ENCODE measurements at regions not wholly inside any gene's neighbourhood (a gene's known extent, or its start where the extent isn't known, plus 50 kb on each side); places are given as distances from the start of the nearest gene placed in this dataset.
"Not testable (repeated sequence)": the region's sequence is repeated elsewhere in the genome, so short reads cannot be mapped to it uniquely, and the experiment has no call there.

DNA sequence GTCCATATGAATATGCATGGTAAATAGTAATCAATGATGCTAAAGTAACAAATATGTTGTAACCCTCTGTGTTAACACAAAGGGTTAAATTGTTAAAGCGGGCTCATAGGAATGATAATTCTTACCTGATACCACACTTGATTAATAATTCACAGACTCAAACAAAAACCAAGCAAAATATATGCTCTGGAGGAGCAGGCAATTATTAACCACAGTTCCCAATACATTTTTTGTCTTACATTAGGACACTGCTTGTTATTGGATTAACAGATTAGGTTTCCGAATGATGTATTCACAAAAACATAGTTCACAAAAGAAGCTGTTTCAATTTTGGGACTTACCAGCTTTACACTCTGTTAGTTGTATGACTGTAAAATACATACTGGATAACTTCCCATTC lies 300.9 kb upstream of the LRRTM4 start:
- DNase-seq (no peak), ATAC-seq (no peak)
- intact Hi-C loops (cut with micrococcal nuclease), result no loop called here

DNA sequence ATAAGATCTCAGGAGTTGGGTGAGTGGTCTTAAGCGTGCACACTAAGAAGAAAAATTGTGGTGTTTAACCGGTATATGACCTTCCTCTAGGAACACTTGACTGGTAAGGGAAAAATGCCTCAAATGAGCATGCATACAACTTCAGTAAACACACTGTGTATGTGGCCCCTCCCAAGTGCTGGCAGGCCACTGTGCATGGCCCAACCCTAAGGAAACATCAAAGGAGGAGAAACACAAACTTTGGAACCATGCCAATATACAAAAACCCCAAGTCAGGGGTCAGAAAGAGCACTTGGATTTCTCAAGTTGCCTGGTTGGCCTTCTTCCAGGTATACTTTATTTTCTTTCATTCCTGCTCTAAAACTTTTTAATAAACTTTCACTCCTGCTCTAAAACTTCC lies 308.9 kb upstream of the LRRTM4 start:
- ATAC-seq, result no peak
- intact Hi-C loops (cut with micrococcal nuclease), result no loop called here
- DNase-seq, result no peak

DNA sequence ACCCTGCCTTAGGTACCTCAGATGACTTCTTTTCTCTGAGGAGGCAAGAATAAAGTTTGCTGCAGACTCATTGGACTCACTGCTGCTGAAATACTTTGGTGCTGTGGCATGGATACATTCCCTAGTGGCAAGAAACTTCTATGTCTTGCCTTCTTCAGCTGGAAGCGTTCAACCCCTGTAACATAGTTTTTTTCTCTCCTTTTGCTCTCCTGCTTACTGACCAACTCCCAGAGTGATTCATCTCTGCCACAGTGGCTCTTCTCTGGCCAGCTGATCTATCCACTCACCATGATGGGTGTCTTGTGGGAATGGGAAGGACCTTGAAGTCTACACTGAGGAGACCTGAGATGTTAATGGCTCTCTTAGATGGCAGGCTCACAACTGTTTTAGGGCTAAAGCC lies 309.3 kb upstream of the LRRTM4 start:
- no peak for ATAC-seq
- intact Hi-C loops (cut with micrococcal nuclease), result no loop called here
- no peak for DNase-seq

DNA sequence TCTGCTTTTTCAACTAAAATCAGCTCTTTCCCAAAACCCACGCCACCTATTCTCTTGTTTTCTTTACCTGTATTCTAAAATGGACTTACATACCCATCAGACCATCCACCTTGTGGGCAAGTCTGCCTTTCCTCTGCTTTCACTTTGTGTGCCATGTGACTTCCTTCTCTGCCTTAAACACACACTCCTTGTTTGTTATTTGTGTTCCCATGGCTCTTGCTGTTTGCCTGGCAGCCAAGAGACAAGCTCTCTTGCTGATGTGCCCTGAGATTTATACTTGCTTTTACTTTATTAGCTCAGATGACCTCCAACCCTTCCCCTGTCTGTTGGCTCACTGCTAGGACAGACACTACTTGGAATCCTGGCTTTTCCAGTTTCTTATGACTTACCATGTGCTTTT lies 309.7 kb upstream of the LRRTM4 start:
- no peak for ATAC-seq
- DNase-seq, result no peak
- intact Hi-C loops (cut with micrococcal nuclease), result no loop called here

DNA sequence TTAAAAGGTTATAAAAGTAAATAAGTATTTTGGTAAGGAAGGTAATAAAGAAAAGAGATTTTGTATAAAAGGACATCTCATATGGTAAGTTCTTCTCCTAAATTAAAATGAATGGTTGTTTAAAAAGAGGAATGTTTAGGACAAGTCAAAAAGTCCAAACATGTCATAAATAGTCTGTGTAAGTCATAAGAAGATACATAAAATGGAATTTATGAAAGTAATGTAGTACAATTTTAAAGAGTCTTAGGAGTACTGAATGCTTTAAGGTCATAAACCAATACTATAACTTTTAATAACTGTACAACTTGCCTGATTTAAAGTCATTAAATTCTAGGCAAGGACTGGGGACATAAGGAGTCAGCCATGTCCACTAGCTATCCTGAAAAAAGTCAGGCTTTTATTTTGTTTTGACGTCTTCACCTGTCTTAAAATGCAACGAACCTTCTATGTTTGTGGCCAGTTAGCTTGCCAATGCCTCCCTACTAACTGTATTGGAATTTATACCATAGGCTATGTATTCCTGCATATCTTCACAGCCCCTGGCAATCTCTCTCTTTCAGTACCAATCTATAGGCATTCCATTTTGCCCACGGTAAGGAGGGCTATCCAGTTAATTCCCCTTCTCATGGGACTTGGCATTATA lies 312.3 kb upstream of the LRRTM4 start:
- intact Hi-C loops (cut with micrococcal nuclease), result no loop called here
- DNase-seq (no peak), ATAC-seq (no peak)

DNA sequence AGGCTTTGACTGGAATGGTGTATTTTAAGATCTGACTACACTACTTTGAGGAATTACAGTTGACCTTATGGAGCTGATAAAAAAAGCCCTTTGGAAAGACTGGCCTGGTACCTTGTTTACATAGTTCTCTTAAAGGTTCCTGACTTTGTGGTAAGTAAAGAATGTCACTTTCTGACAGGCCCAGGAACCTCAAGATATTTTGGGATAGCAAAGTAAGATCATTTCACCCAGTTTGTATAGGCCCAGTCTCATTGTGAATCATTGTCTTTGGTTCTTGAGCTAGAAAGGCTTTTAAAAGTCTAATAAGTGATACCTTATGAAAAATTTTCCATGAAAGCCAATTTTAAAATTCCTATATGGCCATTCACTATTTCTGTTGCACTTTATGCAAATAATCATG lies 316.3 kb upstream of the LRRTM4 start:
- intact Hi-C loops (cut with micrococcal nuclease), result no loop called here
- no peak for DNase-seq
- no peak for ATAC-seq

DNA sequence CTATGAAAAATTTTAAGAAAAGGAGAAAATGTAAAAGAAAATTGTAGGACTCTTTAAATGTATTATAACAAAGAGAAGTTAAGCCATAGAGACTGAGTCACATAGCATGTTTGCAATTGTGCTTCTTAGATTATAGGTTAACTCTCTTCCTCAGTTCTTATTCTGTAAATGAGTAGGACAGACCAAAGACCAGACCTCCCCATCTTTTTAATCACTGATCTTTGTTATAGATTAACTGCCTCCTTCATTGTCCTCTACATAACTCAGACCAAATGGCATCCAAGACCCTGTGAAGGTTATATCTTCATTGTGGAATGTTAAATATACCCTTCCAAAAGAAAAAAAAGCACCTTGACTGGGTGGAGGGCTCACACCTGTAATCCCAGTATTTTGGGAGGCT lies 316.9 kb upstream of the LRRTM4 start:
- DNase-seq, result no peak
- ATAC-seq, result no peak
- intact Hi-C loops (cut with micrococcal nuclease), result no loop called here

DNA sequence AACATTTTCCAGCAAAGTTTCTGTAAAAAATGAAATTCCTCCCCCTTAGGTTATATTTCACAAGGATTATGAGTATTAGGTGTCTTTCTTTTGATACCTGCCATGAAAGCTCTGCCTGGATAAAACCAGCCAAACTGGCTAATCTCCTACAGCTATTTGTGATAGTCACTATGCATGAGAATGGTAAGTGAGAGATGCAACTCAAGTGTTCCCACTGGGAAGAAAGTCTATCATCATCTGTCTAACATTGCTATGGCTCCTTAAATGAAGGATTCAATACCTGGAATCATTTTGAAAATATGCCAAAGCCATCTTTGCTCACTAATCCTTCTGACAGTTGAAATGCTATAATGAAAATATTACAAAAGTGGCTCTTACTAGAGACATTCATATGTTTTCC lies 339.9 kb upstream of the LRRTM4 start:
- intact Hi-C loops (cut with micrococcal nuclease), result no loop called here
- DNase-seq, result no peak
- ATAC-seq, result no peak

DNA sequence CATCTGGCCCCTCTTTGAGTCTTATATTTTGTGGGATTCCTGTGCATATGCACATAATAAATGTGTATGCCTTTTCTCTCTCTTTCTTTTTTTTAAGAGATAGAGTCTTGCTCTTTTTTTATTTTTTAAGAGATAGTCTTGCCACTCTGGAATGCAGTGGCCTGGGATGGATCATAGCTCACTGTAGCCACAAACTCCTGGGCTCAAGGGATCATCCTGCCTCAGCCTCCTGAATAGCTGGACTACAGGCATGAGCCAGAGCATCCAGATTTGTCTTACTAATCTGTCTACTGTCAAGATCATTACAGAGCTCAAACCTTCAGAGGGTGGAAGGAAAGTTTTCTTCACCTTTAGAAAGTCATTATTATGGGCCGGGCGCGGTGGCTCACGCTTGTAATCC lies 342.2 kb upstream of the LRRTM4 start:
- ATAC-seq (no peak), DNase-seq (no peak)
- intact Hi-C loops (cut with micrococcal nuclease), result no loop called here

DNA sequence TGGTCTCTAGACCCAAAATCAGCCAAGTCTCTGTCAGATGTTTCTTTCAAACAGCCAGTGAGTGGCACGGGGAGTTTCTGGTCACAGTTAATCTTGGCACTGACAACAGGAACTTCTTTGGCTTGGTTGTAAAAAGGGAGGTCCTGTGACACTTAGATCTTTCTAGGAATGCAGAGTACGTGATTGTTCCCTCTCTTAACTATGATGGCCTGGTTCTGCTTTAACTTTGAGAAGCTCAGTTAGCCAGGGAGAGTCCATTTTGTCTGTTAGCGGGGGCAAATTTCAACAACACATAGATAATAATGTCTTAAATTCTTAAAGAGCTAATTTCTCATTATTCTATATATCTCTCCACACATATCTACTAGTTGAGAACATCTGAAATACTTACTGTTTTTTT lies 344.5 kb upstream of the LRRTM4 start:
- intact Hi-C loops (cut with micrococcal nuclease), result no loop called here
- no peak for DNase-seq
- no peak for ATAC-seq

DNA sequence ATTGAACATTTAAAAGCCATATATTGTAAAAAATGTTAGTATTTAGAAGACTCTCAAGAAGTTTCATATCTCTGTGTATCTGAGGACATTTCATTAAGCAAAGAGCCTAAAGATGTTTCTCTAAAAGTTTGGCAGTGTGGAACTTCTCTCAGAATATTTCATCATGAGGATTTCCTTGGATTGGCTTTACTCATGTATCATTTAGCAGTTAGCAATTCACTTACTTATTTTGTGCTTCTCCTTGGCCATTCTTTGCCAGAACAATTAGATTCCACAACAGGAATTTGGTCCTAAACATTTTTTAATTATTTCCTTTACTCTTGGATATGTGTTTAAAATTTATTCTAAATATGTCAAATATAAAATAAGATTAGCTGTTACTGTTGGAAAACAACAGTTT lies 345.0 kb upstream of the LRRTM4 start:
- DNase-seq (no peak), ATAC-seq (no peak)
- intact Hi-C loops (cut with micrococcal nuclease), result no loop called here

DNA sequence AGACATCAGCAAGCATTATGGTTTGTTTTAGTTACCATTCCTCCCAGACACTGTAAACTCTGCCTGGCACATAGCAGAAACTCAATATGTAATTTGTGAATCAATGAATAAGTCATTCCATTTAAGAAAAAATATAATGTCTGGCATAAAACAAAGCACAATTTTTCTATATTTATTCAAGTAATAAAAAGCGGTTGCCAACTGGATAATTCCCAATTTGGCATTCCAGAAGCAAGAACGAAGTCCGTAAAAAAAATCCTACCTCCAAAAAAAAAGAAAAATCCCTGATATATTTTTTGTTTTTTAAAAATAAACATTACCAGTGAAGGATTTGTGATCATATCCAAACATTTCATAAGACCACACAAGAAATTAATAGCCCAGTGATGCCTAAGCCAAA lies 351.3 kb upstream of the LRRTM4 start:
- intact Hi-C loops (cut with micrococcal nuclease), result no loop called here

DNA sequence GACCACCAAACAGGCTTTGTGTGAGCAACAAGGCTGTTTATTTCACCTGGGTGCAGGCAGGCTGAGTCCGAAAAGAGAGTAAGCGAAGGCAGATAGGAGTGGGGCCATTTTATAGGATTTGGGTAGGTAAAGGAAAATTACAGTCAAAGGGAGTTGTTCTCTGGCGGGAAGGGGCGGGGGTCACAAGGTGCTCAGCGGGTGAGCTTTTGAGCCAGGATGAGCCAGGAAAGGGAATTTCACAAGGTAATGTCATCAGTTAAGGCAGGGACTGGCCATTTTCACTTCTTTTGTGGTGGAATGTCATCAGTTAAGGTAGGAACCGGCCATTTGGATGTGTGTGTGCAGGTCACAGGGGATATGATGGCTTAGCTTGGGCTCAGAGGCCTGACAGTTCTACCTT lies 378.0 kb upstream of the LRRTM4 start:
- DNase-seq; intact Hi-C loops (cut with micrococcal nuclease); ATAC-seq: not testable (repeated sequence)

More for the DNA sequence above, 351.3 kb upstream of the LRRTM4 start:
- DNase-seq (no peak), ATAC-seq (no peak)

DNA sequence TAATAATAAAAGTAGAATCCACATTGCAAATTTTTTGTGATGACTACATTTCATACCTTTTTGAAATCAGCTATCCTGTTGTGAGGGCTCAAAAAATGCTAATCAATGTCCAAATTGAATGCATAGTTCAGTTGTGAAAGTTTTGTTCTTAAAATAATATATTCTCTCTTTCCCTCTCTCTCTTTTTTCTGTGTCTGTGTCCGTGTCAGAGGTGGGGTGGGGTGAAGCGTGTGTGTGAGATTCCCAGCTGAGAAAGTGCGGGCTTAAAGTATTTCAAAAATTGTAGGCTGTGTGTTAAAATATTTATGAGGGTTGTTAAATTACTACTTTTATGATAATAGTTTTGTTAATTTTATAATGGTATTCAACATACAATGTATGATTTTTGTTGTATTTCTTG lies 388.0 kb upstream of the LRRTM4 start:
- ATAC-seq (no peak), DNase-seq (no peak)
- intact Hi-C loops (cut with micrococcal nuclease), result no loop called here

DNA sequence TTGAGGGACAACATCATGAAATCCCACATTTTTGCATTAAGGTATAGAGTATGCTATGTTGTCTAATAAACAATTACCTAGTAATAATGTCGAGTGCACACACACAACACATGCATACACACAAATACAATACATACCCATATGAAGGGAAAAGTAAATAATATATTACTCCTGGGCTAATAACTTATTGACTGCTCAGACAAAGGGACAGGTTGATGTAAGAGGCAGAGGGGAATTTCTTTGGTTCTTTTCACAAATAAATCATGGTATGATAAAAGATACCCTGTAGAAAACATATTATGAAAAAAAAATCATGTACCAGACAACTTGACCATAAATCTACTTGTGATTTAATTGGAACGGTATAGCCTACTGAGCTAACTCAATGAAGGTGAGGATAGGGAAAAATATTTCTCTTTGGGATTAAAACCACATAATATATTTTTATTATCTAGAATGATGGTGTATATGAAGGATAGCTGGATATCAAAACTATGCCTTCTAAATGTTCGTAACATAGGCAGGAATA lies 398.7 kb upstream of the LRRTM4 start:
- intact Hi-C loops (cut with micrococcal nuclease), result no loop called here
- no peak for ATAC-seq

DNA sequence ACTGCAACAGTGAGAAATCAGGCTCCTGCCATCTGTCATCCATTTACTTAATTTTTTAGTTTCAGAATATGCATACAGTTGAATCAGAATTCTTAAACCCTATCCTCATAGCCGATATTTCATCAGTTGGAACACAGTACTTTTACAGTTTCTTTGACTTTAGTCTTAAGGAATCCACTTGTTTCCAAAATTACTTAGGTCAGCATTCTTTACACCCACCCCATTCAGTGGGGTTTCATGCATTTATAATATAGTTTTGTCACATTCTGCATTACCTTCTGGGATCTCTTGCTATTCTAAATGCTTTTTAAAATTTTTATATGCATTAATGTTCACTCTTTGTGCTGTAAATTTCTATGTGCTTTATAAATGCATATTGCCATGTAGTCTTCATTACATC lies 400.4 kb upstream of the LRRTM4 start:
- no peak for ATAC-seq
- DNase-seq, result no peak
- intact Hi-C loops (cut with micrococcal nuclease), result no loop called here

More for the DNA sequence above, 398.7 kb upstream of the LRRTM4 start:
- DNase-seq, result no peak

DNA sequence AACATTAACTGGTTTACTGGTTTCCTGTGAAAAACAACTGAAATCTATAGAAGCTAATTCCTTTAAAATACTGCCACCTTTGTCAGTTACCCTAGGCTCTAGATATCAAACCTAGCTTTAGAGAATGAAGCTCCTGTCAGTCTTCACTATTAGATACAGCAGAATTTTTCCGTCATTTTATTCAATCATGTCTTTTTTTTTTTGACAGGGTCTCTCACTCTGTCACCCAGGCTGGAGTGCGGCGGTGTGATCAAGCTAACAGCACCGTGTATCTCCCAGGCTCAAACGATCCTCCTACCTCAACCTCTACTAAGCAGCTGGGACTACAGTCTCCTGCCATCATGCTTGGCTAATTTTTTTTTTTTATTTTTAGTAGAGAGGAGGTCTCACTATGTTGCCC lies 415.2 kb upstream of the LRRTM4 start:
- no peak for DNase-seq
- intact Hi-C loops (cut with micrococcal nuclease), result no loop called here
- ATAC-seq, result no peak

DNA sequence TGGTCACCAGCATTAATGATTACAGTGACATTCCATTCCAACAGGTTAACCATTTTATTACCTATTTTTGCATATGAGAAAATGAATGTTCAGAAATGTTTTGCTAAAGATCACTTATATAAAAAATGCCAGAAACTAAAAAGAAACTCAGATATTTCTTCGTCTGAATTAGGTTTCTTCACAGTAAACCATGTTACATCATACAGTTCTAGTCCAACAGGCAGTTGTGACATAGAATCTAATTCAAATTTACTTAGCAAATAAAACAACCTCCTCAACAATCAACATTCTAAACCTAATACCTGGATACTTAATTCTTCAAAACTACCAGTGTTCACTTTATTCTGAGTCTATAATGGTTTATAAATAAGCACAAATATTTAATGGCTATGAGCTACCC lies 416.3 kb upstream of the LRRTM4 start:
- DNase-seq, result no peak
- intact Hi-C loops (cut with micrococcal nuclease), result no loop called here
- no peak for ATAC-seq

DNA sequence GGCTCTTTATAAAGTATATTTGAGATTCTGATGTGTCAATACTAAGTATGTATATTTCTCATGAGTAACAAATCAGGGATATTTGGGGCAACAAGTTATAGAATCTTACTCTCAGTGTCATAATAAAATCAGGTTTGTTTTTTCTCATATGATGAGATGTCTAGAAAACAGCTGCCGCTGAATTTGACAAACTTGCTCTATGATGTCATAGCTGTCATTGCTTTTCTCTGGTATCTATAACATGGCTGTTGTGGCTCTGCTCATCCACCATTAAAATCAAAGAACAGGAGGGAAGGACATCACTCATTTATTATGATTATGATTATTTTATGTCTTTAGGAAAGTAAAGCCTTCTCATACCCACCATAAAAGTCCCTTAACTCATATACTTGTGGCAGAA lies 417.2 kb upstream of the LRRTM4 start:
- intact Hi-C loops (cut with micrococcal nuclease), result no loop called here
- DNase-seq (no peak), ATAC-seq (no peak)

DNA sequence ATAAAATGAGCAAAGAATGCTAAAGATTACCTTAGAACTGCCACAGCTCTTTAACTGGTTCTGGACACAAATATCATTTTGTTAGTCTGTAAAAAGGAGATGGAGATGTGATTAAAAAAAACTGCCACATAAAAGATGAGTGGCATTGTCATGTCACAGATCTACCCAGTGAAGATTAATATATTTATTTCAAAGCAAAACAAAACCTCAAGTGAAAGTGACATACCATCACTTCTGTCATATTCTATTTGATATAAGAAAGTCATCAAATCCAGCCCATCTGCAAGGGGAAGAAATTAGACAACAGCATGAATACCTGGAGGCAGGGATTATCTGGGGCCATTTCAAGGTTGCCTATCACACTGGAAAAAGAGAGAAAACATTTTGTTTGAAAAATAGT lies 417.6 kb upstream of the LRRTM4 start:
- ATAC-seq (no peak), DNase-seq (no peak)
- intact Hi-C loops (cut with micrococcal nuclease), result no loop called here

DNA sequence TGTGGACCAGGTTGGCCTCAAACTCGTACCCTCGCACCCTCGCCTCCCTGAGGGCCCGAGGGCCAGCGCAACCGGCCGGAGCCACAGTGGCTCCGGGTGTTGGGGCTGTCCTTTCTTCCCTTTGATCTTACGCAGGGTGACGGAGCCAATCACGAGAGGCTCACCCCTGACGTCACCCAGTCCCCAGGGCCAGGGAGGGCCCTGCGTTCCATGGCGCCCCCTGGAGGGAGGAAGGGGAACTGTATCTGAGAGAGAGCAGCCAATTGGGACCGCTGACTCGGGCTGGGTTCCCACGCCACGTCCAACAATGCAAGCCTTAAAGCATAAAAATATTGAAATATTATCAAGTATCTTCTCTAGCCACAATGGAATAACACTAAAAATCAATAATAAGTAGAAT lies 432.8 kb upstream of the LRRTM4 start:
- no peak for DNase-seq
- intact Hi-C loops (cut with micrococcal nuclease), result no loop called here
- no peak for ATAC-seq

DNA sequence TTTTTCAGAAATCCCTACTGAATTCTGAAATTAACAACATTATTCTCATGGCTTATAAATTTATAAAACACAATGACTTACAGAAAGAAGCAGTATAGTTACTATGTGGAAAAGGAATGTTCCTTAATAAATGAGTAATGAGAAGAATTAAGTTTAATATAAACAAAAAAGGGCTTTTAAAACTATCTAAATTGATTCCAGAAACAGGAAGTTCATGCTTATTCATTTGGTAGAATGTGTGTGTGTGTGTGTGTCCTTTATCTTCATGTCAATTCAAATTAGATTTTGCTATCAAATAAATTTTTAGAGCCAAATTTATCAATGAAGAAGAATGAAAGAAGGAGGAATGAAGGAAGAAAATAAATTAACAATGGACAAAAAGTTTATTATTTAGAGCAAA lies 440.8 kb upstream of the LRRTM4 start:
- intact Hi-C loops (cut with micrococcal nuclease), result no loop called here
- no peak for ATAC-seq
- no peak for DNase-seq

All from left ventricle myocardium superior (tissue), 1 donor.